ENCODE measurements at regions not wholly inside any gene's neighbourhood (a gene's known extent, or its start where the extent isn't known, plus 50 kb on each side); places are given as distances from the start of the nearest gene placed in this dataset.
A peak's percentile ranks its signal among the peaks of the same experiment; 100 is the strongest.

DNA sequence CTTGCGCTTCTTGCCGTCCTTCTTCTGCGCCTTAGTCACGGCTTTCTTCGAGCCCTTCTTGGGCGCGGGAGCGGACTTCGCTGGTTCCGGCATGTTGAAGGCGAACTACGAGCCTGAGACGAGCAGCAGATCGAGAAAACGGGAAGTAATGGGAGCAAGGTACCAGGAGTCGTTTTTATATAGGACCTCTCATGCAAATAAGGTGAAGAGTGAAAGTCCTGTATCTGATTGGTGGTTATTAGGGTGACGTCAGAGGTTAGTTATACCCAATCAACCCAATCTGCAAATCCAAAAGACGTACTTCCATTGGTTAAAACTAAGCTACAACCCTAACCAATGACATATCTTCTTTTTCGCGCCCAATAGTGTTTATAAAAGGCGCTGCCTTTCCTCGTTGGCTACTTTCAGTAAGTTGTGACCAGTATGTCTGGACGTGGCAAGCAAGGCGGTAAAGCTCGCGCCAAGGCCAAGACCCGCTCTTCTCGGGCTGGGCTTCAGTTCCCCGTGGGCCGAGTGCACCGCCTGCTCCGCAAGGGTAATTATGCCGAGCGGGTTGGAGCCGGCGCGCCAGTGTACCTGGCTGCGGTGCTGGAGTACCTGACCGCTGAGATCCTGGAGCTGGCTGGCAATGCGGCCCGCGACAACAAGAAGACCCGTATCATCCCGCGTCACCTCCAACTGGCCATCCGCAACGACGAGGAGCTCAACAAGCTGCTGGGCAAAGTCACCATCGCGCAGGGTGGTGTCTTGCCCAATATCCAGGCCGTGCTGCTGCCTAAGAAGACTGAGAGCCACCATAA lies 100.6 kb upstream of the PRSS16 start:
- peak overlapping the region; percentile 78 to 98 for H3K9ac ChIP-seq (ENCODE audit: insufficient read depth in 1 of 2, low read length in 2 of 2)
- ATAC-seq (ENCODE audit: insufficient read depth, low FRiP score) = peak; percentile 93
- WGBS, 2 donors = 4 to 8% methylated on average over 51 of the region's 51 CpGs
- H3K4me1 ChIP-seq (ENCODE audit: control insufficient read depth in 5 of 5, insufficient read depth in 5 of 5, low read length in 5 of 5) = peaks cover 0 to 12% (median 7%) of the 10 kb centered on the region in 5 donors
- TF ChIP-seq, protein P1, sequence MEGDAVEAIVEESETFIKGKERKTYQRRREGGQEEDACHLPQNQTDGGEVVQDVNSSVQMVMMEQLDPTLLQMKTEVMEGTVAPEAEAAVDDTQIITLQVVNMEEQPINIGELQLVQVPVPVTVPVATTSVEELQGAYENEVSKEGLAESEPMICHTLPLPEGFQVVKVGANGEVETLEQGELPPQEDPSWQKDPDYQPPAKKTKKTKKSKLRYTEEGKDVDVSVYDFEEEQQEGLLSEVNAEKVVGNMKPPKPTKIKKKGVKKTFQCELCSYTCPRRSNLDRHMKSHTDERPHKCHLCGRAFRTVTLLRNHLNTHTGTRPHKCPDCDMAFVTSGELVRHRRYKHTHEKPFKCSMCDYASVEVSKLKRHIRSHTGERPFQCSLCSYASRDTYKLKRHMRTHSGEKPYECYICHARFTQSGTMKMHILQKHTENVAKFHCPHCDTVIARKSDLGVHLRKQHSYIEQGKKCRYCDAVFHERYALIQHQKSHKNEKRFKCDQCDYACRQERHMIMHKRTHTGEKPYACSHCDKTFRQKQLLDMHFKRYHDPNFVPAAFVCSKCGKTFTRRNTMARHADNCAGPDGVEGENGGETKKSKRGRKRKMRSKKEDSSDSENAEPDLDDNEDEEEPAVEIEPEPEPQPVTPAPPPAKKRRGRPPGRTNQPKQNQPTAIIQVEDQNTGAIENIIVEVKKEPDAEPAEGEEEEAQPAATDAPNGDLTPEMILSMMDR (IDR thresholded peaks at IDR 0.05; ENCODE audit: control extremely low read depth, extremely low read depth) = no peak
- H3K9me3 ChIP-seq (ENCODE audit: control insufficient read depth in 4 of 4, insufficient read depth in 3 of 4, low read length in 3 of 4) = no peaks in the 10 kb centered on the region
- peaks cover 0 to 2% (median 0%) of the 10 kb centered on the region in 4 donors for H3K36me3 ChIP-seq (ENCODE audit: control insufficient read depth in 4 of 4, insufficient read depth in 4 of 4, low read length in 4 of 4)
- H3K27ac ChIP-seq (ENCODE audit: low read depth in 1 of 2, low read length in 1 of 2) = peak overlapping the region; percentile 69 to 96
- peak overlapping the region; percentile 66 for H3K4me3 ChIP-seq
- DNase-seq = peak; percentile 93 to 100 (median 99)
- H3K27me3 ChIP-seq (ENCODE audit: control insufficient read depth in 3 of 3, insufficient read depth in 3 of 3, low read length in 2 of 3) = no peaks in the 10 kb centered on the region

DNA sequence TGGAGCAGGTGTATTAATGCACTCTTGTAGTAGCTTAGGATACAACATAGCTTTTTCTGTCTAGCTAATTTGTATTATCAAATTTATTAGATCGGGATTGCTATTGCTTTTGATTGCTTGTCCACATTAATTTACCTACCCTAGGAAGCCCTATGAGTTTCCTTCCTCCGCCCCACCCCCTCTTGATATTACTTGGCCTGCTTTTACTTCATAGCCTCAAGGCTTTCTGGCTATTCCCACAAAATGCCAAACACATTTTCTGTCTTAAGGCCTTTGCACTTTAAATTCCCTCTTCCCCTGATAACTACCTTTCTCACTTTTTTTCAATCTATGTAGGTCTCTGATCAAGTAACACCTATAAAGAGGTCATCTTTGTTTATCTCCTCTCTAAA lies 99.1 kb upstream of the PRSS16 start:
- H3K9ac ChIP-seq (ENCODE audit: insufficient read depth in 1 of 2, low read length in 2 of 2) = no peak overlapping the region
- no peak overlapping the region for H3K27ac ChIP-seq (ENCODE audit: low read depth in 1 of 2, low read length in 1 of 2)
- peaks cover 0 to under 1% (median 0%) of the 10 kb centered on the region in 4 donors for H3K36me3 ChIP-seq (ENCODE audit: control insufficient read depth in 4 of 4, insufficient read depth in 4 of 4, low read length in 4 of 4)
- ATAC-seq (ENCODE audit: insufficient read depth, low FRiP score) (no peak), DNase-seq (no peak)
- no peaks in the 10 kb centered on the region for H3K9me3 ChIP-seq (ENCODE audit: control insufficient read depth in 4 of 4, insufficient read depth in 3 of 4, low read length in 3 of 4)
- WGBS, 2 donors = 88% methylated on average over 2 of the region's 2 CpGs
- TF ChIP-seq, protein P1 (IDR thresholded peaks at IDR 0.05; ENCODE audit: control extremely low read depth, extremely low read depth) = no peak
- no peak overlapping the region for H3K4me3 ChIP-seq
- H3K4me1 ChIP-seq (ENCODE audit: control insufficient read depth in 5 of 5, insufficient read depth in 5 of 5, low read length in 5 of 5) = peaks cover 0 to 12% (median 7%) of the 10 kb centered on the region in 5 donors
- no peaks in the 10 kb centered on the region for H3K27me3 ChIP-seq (ENCODE audit: control insufficient read depth in 3 of 3, insufficient read depth in 3 of 3, low read length in 2 of 3)

DNA sequence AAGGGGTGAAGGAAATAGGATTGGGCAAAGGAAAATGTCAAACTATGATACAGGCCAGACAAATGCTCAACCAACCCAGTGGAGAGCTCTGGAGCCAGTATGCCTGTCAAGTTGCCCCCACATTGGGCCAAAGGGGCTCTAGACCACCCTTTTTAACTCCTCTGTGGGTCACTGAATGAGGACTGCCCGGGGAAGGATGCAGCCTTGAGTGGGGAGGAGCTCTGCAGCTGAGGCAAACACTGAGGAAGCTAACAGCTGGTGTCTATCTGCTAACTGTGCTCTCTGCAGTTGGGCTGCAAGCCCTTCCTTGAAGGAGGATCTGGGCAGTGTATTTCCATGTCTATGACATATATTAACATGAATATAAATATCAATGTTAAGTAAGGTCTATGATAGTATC lies 98.4 kb upstream of the PRSS16 start:
- Histone ChIP-seq H3K36me3 (ENCODE audit: control insufficient read depth in 4 of 4, insufficient read depth in 4 of 4, low read length in 4 of 4) (no peaks in the 10 kb centered on the region), H3K4me1 (ENCODE audit: control insufficient read depth in 5 of 5, insufficient read depth in 5 of 5, low read length in 5 of 5) (peaks cover 0 to 12% (median 7%) of the 10 kb centered on the region in 5 donors), H3K9ac (ENCODE audit: insufficient read depth in 1 of 2, low read length in 2 of 2) (no peak overlapping the region), H3K9me3 (ENCODE audit: control insufficient read depth in 4 of 4, insufficient read depth in 3 of 4, low read length in 3 of 4) (no peaks in the 10 kb centered on the region), H3K27me3 (ENCODE audit: control insufficient read depth in 3 of 3, insufficient read depth in 3 of 3, low read length in 2 of 3) (no peaks in the 10 kb centered on the region), H3K27ac (ENCODE audit: low read depth in 1 of 2, low read length in 1 of 2) (no peak overlapping the region), H3K4me3 (no peak overlapping the region)
- TF ChIP-seq, protein P1 (IDR thresholded peaks at IDR 0.05; ENCODE audit: control extremely low read depth, extremely low read depth) = no peak
- 68 to 77% methylated on average over 1 of the region's 1 CpG for WGBS, 2 donors
- DNase-seq (peak; percentile 62 to 89 (median 76)), ATAC-seq (ENCODE audit: insufficient read depth, low FRiP score) (no peak)

Data from lung (tissue), 11 donors.